HEK293 (cell line): ENCODE measurements at regions not wholly inside any gene's neighbourhood (a gene's known extent, or its start where the extent isn't known, plus 50 kb on each side); places are given as distances from the start of the nearest gene placed in this dataset.

Experiments
- BCL11A ChIP-seq: fragments of 450-650 bp; formaldehyde crosslinking; IDR thresholded peaks from 2 replicates; pipeline ENCODE4 v1.5.1; 2016; ENCODE audit warnings: low read depth, missing biosample characterization, missing genetic modification characterization
- CTCF ChIP-seq: fragments of 450-650 bp; formaldehyde crosslinking; IDR thresholded peaks from 2 replicates; pipeline ENCODE4 v1.5.1; 2016; ENCODE audit warnings: missing biosample characterization, missing genetic modification characterization
- REST ChIP-seq: fragments of 450-650 bp; formaldehyde crosslinking; IDR thresholded peaks from 2 replicates; pipeline ENCODE4 v1.5.1; 2016; ENCODE audit warnings: missing biosample characterization, missing genetic modification characterization
- SALL2 ChIP-seq: fragments of 450-650 bp; formaldehyde crosslinking; IDR thresholded peaks from 2 replicates; pipeline ENCODE4 v1.5.0; 2017; ENCODE audit warnings: missing biosample characterization, mild to moderate bottlenecking, missing genetic modification characterization, borderline replicate concordance
- ZBTB7A ChIP-seq: fragments of 450-650 bp; formaldehyde crosslinking; IDR thresholded peaks from 2 replicates; pipeline ENCODE4 v1.5.1; 2016; ENCODE audit warnings: low read depth, missing biosample characterization, missing genetic modification characterization
- ZNF133 ChIP-seq: fragments of 450-650 bp; formaldehyde crosslinking; IDR thresholded peaks from 2 replicates; pipeline ENCODE4 v1.5.1; 2016; ENCODE audit warnings: missing biosample characterization, missing genetic modification characterization
- ZNF174 ChIP-seq: fragments of 450-650 bp; formaldehyde crosslinking; IDR thresholded peaks from 2 replicates; pipeline ENCODE4 v1.5.0; 2017; ENCODE audit warnings: missing biosample characterization, mild to moderate bottlenecking, missing genetic modification characterization
- ZNF274 ChIP-seq, 2 experiments: fragments of 200-500 bp in 1 of 2; fragments of 450-650 bp in 1 of 2; sonication (Bioruptor generic) in 1 of 2; formaldehyde crosslinking in 1 of 2; IDR thresholded peaks; 2 replicates each; pipeline versions ENCODE4 v1.5.1 to v1.6.1; 2014 to 2016; ENCODE audit warnings: borderline replicate concordance in 1 of 2, inconsistent platforms in 1 of 2, low read length in 1 of 2, missing biosample characterization in 1 of 2, missing genetic modification characterization in 1 of 2
- ZNF311 ChIP-seq: fragments of 450-650 bp; formaldehyde crosslinking; IDR thresholded peaks from 2 replicates; pipeline ENCODE4 v1.5.1; 2017; ENCODE audit warnings: missing biosample characterization, missing genetic modification characterization, borderline replicate concordance
- TF ChIP-seq, protein P1 (sequence below): fragments of 450-650 bp; formaldehyde crosslinking; IDR thresholded peaks from 2 replicates; pipeline ENCODE4 v1.5.1; 2017; ENCODE audit warnings: missing biosample characterization, missing genetic modification characterization
- TF ChIP-seq, protein P2 (sequence below): sonication (generic); formaldehyde crosslinking; IDR thresholded peaks from 2 replicates; pipeline ENCODE4 v1.8.1; 2022; ENCODE audit warnings: mild to moderate bottlenecking, moderate library complexity, missing genetic modification reagents

DNA sequence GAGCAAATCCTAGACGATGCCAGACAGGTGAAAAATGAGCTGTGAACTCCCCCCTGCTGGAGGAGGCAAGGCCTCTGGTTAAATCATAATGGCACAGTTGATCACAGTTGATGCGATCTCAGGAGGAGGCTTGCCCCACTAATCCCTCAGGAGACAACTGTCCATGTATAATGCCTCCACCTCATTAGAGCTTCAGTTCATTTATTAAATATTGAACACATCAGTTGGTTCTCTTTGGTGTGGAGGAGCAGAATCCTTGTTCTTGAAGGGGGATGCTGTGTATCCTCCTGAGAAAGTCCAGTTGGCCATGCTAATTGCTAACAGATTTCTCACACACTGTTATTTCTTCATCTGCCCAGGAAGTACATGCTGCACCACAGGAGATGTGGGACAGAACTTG lies 290.5 kb downstream of the IGSF11 start:
- no peak for TF ChIP-seq REST (tag by site-specific recombination)
- no peak for TF ChIP-seq SALL2
- no peak for TF ChIP-seq ZNF311
- TF ChIP-seq ZNF133 (tag by site-specific recombination) = no peak
- TF ChIP-seq, protein P1, sequence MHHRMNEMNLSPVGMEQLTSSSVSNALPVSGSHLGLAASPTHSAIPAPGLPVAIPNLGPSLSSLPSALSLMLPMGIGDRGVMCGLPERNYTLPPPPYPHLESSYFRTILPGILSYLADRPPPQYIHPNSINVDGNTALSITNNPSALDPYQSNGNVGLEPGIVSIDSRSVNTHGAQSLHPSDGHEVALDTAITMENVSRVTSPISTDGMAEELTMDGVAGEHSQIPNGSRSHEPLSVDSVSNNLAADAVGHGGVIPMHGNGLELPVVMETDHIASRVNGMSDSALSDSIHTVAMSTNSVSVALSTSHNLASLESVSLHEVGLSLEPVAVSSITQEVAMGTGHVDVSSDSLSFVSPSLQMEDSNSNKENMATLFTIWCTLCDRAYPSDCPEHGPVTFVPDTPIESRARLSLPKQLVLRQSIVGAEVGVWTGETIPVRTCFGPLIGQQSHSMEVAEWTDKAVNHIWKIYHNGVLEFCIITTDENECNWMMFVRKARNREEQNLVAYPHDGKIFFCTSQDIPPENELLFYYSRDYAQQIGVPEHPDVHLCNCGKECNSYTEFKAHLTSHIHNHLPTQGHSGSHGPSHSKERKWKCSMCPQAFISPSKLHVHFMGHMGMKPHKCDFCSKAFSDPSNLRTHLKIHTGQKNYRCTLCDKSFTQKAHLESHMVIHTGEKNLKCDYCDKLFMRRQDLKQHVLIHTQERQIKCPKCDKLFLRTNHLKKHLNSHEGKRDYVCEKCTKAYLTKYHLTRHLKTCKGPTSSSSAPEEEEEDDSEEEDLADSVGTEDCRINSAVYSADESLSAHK (tag by site-specific recombination) = no peak
- TF ChIP-seq BCL11A (tag by site-specific recombination) = no peak
- no peak for TF ChIP-seq CTCF
- TF ChIP-seq, protein P2, sequence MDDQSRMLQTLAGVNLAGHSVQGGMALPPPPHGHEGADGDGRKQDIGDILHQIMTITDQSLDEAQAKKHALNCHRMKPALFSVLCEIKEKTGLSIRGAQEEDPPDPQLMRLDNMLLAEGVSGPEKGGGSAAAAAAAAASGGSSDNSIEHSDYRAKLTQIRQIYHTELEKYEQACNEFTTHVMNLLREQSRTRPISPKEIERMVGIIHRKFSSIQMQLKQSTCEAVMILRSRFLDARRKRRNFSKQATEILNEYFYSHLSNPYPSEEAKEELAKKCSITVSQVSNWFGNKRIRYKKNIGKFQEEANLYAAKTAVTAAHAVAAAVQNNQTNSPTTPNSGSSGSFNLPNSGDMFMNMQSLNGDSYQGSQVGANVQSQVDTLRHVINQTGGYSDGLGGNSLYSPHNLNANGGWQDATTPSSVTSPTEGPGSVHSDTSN = no peak
- TF ChIP-seq ZBTB7A (tag by site-specific recombination) = no peak
- no peak for TF ChIP-seq ZNF174 (tag by site-specific recombination)
- TF ChIP-seq ZNF274 (IDR thresholded peaks at IDR 0.05; ENCODE audit: low read length) = no peak
- no peak for TF ChIP-seq ZNF274 (tag by site-specific recombination; IDR thresholded peaks at IDR 0.05; ENCODE audit: borderline replicate concordance)
